Mesothelial cell of epicardium (in vitro differentiated cells): ENCODE measurements at regions not wholly inside any gene's neighbourhood (a gene's known extent, or its start where the extent isn't known, plus 50 kb on each side); places are given as distances from the start of the nearest gene placed in this dataset.

Experiments
- DNase-seq, 2 experiments: peaks; one replicate each; pipeline ENCODE4 v3.0.0; 2021; ENCODE audit warnings: low spot score in 2 of 2; ENCODE audit not compliant: unreplicated experiment in 2 of 2
- H3K27ac Mint-ChIP-seq: 2 replicates; pipeline ENCODE4 v1.8.0; 2021; ENCODE audit warnings: mixed read lengths
- H3K27me3 Mint-ChIP-seq: 2 replicates; pipeline ENCODE4 v1.8.0; 2021; ENCODE audit warnings: low read depth, mixed read lengths
- H3K36me3 Mint-ChIP-seq: 2 replicates; pipeline ENCODE4 v1.8.0; 2021; ENCODE audit warnings: mixed read lengths
- H3K4me1 Mint-ChIP-seq: 2 replicates; pipeline ENCODE4 v1.8.0; 2021; ENCODE audit warnings: mixed read lengths
- H3K4me3 Mint-ChIP-seq: 2 replicates; pipeline ENCODE4 v1.8.0; 2021; ENCODE audit warnings: mild to moderate bottlenecking, moderate library complexity, mixed read lengths
- H3K9me3 Mint-ChIP-seq: 2 replicates; pipeline ENCODE4 v1.8.0; 2021; ENCODE audit warnings: mixed read lengths
- CTCF ChIP-seq: fragments of 200-600 bp; sonication (generic); IDR thresholded peaks from one replicate; pipeline ENCODE4 v1.5.0; 2021; ENCODE audit warnings: antibody characterized with exemption; ENCODE audit not compliant: unreplicated experiment

DNA sequence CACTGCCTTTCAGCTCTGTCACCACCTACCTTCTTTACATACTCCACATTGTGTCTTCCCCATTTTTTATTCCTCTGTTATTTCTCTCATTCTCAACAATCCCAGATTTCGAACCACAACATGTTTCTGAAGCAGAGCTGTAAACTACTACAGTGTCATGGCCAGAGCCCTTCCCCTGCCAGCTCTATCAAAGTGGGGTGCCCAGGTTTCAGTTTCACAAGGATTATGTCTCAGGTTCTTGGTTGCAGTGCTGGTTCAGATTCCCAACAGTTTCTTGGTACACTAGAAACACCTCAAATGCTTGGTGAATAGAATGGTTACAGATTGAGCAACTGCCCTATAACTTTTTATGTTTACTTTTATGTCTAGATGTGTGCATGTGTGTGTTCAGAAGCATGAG, 172.7 kb upstream of the MTNR1B start:
- DNase-seq: no peak
- Mint-ChIP-seq H3K27ac (no peak overlapping the region), H3K4me3 (no peak overlapping the region), H3K27me3 (peaks cover 3% of the 10 kb centered on the region), H3K9me3 (peaks cover 12% of the 10 kb centered on the region), H3K36me3 (peaks cover 29% of the 10 kb centered on the region), H3K4me1 (peaks cover 12% of the 10 kb centered on the region)
- TF ChIP-seq CTCF: no peak

DNA sequence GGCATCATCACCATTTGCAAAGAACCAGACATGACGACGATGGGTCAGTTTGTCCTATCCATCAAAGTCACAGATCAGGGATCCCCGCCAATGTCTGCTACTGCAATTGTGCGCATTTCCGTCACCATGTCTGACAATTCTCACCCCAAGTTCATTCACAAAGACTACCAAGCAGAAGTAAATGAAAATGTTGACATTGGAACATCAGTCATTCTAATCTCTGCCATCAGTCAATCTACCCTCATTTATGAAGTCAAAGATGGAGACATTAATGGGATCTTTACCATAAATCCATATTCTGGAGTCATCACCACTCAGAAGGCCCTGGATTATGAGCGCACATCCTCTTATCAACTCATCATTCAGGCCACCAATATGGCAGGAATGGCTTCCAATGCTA, 171.6 kb upstream of the MTNR1B start:
- TF ChIP-seq CTCF: no peak
- no peak overlapping the region for H3K27ac Mint-ChIP-seq

DNA sequence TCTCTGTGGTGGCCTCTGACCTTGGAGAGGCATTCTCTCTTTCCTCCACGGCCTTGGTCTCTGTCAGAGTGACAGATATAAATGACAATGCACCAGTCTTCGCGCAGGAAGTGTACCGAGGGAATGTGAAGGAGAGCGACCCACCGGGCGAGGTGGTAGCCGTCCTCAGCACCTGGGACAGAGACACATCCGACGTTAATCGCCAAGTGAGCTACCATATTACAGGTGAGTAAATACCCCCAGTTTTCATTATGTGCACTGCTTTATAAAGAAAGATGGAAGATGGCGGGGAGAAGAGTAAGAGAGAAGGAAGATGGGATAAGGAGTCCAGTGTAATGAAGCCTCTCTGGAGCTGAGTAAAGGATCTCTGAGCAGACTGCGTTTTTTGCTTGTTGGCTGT, 167.8 kb upstream of the MTNR1B start:
- DNase-seq: no peak
- peaks cover 6% of the 10 kb centered on the region for H3K27me3 Mint-ChIP-seq
- H3K36me3 Mint-ChIP-seq: peaks cover 24% of the 10 kb centered on the region
- no peak overlapping the region for H3K4me3 Mint-ChIP-seq
- TF ChIP-seq CTCF: no peak
- peaks cover 12% of the 10 kb centered on the region for H3K9me3 Mint-ChIP-seq
- H3K4me1 Mint-ChIP-seq: peaks cover 3% of the 10 kb centered on the region
- H3K27ac Mint-ChIP-seq: no peak overlapping the region

More for the DNA sequence above, 171.6 kb upstream of the MTNR1B start:
- no peak for DNase-seq
- Mint-ChIP-seq H3K4me1 (peaks cover 16% of the 10 kb centered on the region), H3K4me3 (no peak overlapping the region), H3K9me3 (peaks cover 12% of the 10 kb centered on the region), H3K36me3 (peaks cover 24% of the 10 kb centered on the region), H3K27me3 (peaks cover 3% of the 10 kb centered on the region)

DNA sequence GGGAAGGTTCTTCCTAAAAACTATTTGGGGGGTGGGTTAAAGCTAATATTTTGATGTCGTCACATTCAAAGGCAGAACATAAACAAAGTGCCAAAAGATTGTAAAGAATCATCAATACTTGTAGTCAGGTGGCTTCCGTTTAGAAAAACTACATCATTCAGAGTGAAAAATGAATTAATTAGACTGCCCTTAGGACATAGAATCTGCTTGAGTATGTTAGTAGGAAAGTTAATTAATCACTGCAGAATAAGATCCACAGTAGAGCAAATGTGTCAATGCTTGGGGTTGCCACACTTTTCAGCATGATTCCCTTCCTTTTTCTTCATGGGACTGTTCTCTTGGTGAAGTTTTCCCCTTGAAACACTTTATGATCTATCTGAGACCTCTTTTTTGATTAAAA, 166.8 kb upstream of the MTNR1B start:
- Mint-ChIP-seq H3K4me3 (no peak overlapping the region), H3K36me3 (peaks cover 22% of the 10 kb centered on the region), H3K27me3 (peaks cover 4% of the 10 kb centered on the region), H3K4me1 (peaks cover 3% of the 10 kb centered on the region), H3K27ac (no peak overlapping the region), H3K9me3 (peaks cover 12% of the 10 kb centered on the region)
- no peak for DNase-seq
- no peak for TF ChIP-seq CTCF

GRCh38 chr11:92803391-92803790, 166.1 kb upstream of the MTNR1B start:
- Mint-ChIP-seq H3K27ac (no peak overlapping the region), H3K36me3 (peaks cover 14% of the 10 kb centered on the region), H3K4me1 (peaks cover 3% of the 10 kb centered on the region), H3K4me3 (no peak overlapping the region), H3K27me3 (peaks cover 4% of the 10 kb centered on the region), H3K9me3 (peaks cover 7% of the 10 kb centered on the region)
- no peak for DNase-seq
- TF ChIP-seq CTCF: no peak

GRCh38 chr11:92804388-92804966, 165.0 kb upstream of the MTNR1B start:
- Mint-ChIP-seq H3K27me3 (peaks cover 4% of the 10 kb centered on the region), H3K4me1 (peaks cover 3% of the 10 kb centered on the region), H3K9me3 (peaks cover 4% of the 10 kb centered on the region), H3K27ac (no peak overlapping the region), H3K4me3 (no peak overlapping the region), H3K36me3 (peaks cover 9% of the 10 kb centered on the region)
- TF ChIP-seq CTCF: no peak
- no peak for DNase-seq
